ENCODE measurements at regions not wholly inside any gene's neighbourhood (a gene's known extent, or its start where the extent isn't known, plus 50 kb on each side); places are given as distances from the start of the nearest gene placed in this dataset.
"Not testable (repeated sequence)": the region's sequence is repeated elsewhere in the genome, so short reads cannot be mapped to it uniquely, and the experiment has no call there.

DNA sequence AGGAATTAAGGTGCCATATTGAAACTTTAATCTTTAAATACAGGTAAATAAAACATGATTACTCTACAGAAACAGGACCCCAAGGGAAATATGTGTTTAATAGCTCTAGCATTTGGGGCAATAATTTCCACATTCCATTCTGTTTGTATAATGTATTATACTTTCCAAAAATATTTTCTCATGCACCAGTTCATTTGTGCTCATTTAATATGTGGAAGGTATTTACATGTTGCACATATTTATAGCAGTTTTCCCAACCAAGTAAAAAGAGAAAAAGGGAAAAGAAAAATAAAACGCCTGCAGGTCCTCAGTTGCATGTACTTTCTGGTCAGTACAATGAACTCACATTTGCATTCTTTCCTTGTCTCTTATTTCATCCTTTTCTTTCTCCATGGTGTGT, 129.5 kb upstream of the SULF2 start:
- no peak for DNase-seq
- TF ChIP-seq, protein P1, sequence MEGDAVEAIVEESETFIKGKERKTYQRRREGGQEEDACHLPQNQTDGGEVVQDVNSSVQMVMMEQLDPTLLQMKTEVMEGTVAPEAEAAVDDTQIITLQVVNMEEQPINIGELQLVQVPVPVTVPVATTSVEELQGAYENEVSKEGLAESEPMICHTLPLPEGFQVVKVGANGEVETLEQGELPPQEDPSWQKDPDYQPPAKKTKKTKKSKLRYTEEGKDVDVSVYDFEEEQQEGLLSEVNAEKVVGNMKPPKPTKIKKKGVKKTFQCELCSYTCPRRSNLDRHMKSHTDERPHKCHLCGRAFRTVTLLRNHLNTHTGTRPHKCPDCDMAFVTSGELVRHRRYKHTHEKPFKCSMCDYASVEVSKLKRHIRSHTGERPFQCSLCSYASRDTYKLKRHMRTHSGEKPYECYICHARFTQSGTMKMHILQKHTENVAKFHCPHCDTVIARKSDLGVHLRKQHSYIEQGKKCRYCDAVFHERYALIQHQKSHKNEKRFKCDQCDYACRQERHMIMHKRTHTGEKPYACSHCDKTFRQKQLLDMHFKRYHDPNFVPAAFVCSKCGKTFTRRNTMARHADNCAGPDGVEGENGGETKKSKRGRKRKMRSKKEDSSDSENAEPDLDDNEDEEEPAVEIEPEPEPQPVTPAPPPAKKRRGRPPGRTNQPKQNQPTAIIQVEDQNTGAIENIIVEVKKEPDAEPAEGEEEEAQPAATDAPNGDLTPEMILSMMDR (IDR thresholded peaks at IDR 0.05): no peak
- TF ChIP-seq POLR2A (IDR thresholded peaks at IDR 0.05): no peak
- Histone ChIP-seq H3K27me3 (no peaks in the 10 kb centered on the region), H3K27ac (no peak overlapping the region), H3K36me3 (no peaks in the 10 kb centered on the region), H3K4me1 (no peaks in the 10 kb centered on the region), H3K4me3 (no peak overlapping the region), H3K9me3 (no peaks in the 10 kb centered on the region)
- intact Hi-C loops (cut with DNase I; ENCODE audit: low total_unique reads): no loop called here

DNA sequence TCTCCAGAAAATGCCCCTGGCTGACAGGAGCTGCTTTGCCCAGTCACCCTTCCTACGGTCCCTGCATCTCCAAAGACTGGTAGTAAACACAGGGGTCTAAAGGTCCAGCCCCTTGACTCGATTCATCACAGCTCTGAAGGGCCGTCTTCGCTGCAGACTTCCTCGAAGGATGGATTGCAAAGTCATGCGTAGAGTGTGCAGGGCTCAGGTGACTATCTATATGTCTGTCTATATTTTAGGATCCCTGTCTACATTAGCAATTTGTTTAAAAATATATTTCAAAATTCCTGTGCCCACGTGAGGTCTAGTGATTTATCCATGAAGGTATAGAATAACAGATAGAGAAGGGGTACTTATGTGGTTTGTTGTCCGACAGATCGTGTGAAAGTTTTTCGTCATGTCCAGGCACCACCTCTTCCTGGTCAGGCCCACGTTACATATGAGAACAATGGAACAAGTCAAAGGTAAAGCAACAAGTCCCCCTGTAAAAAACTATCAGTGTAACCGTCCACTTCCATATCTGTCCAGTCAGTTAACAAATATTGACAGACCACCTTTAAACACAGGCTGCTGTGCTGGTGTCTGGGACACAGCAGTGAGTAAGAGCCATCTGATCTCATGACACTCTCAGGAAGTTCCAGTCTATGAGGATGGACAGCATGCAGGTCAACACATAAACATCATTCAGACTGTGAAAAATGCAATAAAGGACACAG, 127.7 kb upstream of the SULF2 start:
- H3K27me3 ChIP-seq; H3K27ac ChIP-seq; intact Hi-C loops (cut with DNase I; ENCODE audit: low total_unique reads); H3K9me3 ChIP-seq; H3K36me3 ChIP-seq; H3K4me1 ChIP-seq; DNase-seq; H3K4me3 ChIP-seq: not testable (repeated sequence)

DNA sequence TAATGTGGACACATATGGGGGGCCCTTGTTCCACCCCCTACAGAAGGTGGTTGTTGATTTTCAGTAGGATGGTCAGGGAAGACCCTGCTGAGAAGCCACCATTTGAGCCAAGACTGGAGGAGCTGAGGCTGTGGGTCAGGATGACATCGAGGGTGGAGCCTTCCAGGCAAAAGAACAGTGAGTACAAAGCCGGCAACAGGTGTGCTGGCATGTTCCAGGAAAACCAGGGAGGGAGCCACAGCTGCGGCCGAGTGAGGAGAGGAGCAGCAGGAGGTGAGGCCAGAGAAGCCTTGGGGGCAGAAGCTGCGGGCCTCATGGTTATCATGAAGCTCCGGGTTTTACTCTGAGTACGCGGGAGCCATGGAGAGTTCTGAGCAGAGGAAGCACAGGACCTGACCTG, 126.9 kb upstream of the SULF2 start:
- intact Hi-C loops (cut with DNase I; ENCODE audit: low total_unique reads); DNase-seq; H3K27ac ChIP-seq: not testable (repeated sequence)

DNA sequence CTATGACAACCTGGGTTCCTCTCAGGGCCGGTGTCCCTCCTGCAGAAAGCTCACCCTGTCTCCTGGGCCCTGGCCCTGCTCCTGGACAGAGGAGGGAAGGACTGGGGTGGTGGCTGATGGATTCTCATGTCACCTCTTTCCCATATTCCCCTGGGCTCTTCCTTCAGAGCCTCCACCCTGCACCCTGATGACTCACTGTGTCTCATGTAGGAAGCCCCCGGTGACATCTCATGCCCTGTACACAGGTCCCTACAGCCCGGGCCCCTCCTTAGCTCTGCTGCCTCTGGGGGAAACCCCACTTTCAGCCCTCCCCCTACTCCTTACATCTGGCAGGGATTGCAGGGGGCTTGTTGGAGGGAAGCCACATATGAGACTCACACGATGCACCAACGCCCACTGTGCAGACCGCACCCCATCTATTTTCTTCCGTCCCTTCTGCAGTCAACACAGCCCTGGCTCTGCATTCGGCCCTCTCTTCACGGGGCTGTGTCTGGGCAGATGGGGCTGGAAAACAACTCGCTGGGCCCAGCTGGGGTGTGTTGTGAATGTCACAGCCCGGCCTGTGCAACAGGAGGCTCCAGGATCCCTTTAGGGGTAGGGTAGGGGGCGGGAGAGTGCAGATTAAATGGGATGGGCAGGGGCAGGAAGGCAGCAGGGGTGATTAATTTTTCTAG, 124.6 kb upstream of the SULF2 start:
- H3K4me3 ChIP-seq; H3K4me1 ChIP-seq; H3K36me3 ChIP-seq; H3K27me3 ChIP-seq; H3K9me3 ChIP-seq; DNase-seq; intact Hi-C loops (cut with DNase I; ENCODE audit: low total_unique reads); H3K27ac ChIP-seq: not testable (repeated sequence)

More for the DNA sequence above, 126.9 kb upstream of the SULF2 start:
- not testable (repeated sequence) for H3K36me3 ChIP-seq, H3K4me3 ChIP-seq, H3K27me3 ChIP-seq, H3K4me1 ChIP-seq, H3K9me3 ChIP-seq

DNA sequence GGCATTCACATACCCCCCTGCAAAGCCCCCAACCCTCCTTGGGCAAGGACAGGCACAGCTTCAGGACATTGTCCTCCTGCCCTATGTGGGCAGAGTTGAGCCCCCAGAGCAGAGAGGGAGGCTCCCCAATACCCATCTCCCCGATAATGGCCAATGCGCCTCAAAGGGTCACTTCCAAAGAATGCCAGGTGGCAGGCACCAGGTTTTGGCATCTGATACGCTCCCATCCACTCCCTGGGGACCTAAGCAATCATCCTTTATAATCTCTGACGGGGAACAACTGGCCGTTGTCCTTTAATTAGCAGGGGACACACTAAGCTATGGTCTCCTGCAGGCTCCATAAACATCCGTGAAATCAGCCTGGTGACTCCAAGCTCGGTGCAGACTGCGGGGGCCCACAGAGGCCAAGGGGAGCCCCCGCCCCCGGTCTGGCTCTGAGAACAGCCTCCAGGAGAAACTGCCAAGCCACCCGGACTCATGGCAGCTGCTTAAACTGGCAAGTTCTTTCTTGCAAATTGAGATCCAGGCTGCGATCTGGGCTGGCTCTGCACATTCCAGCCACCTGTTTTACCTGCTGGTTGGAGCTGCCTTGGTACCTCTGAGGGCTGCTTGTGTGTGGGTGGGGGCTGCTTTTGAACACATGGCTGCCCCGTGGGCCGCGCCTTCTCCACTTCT, 123.2 kb upstream of the SULF2 start:
- H3K4me3 ChIP-seq; DNase-seq; intact Hi-C loops (cut with DNase I; ENCODE audit: low total_unique reads); H3K4me1 ChIP-seq; H3K27ac ChIP-seq; H3K36me3 ChIP-seq; H3K27me3 ChIP-seq; H3K9me3 ChIP-seq: not testable (repeated sequence)

DNA sequence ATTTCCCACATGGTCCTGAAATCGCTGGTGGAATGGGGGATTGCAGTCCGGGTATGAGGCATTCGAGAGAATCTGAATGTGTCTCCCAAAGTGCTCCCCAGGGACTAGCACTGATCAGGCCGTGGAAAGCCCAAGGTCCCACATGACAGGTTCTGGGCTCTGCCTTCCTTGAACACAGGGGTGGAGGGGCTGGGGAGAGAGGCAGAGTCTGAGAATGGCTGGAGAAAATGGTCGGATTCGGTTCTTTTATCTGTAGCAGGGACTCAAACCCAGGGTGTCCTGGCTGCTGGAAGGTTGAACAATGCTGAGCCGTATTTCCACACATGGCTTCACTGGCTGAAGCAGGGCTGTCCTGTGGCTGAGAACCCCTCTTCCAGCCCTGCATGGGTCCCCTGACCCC, 122.7 kb upstream of the SULF2 start:
- H3K9me3 ChIP-seq; DNase-seq; H3K27me3 ChIP-seq; H3K27ac ChIP-seq; H3K36me3 ChIP-seq; H3K4me1 ChIP-seq; intact Hi-C loops (cut with DNase I; ENCODE audit: low total_unique reads); H3K4me3 ChIP-seq: not testable (repeated sequence)

DNA sequence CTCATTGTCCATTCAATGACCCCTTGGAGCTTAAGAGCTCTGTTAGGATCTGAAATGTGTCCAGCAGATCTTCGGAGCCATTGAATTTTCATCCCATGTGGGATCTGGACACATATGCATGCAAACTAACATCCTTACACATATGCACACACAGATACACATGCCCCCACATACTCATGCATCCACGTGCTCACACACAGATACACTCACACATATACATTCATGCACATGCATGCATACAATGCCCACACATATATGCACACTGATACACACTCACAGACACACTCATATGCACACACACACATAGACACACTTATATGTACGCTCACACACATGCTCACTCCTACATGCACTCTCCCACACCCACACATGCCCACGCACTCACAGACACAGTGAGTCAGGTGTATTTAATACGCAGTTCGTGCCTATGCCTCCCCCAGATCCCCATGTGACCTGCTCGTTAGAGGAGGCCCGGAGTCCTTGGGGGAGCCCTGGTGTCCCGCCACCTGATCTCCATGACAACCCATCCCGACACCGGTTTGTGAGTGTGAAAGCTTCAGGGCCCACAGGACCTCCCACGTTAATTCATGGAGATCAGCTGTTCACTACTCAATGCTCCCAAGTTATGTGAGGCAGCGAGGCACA, 121.9 kb upstream of the SULF2 start:
- Histone ChIP-seq H3K36me3 (no peaks in the 10 kb centered on the region), H3K9me3 (no peaks in the 10 kb centered on the region), H3K27ac (no peak overlapping the region), H3K4me1 (no peaks in the 10 kb centered on the region), H3K27me3 (no peaks in the 10 kb centered on the region), H3K4me3 (no peak overlapping the region)
- DNase-seq: no peak
- intact Hi-C loops (cut with DNase I; ENCODE audit: low total_unique reads): no loop called here
- no peak for TF ChIP-seq POLR2A (IDR thresholded peaks at IDR 0.05)
- TF ChIP-seq, protein P1 (IDR thresholded peaks at IDR 0.05): no peak
